ENCODE measurements at regions not wholly inside any gene's neighbourhood (a gene's known extent, or its start where the extent isn't known, plus 50 kb on each side); places are given as distances from the start of the nearest gene placed in this dataset.

DNA sequence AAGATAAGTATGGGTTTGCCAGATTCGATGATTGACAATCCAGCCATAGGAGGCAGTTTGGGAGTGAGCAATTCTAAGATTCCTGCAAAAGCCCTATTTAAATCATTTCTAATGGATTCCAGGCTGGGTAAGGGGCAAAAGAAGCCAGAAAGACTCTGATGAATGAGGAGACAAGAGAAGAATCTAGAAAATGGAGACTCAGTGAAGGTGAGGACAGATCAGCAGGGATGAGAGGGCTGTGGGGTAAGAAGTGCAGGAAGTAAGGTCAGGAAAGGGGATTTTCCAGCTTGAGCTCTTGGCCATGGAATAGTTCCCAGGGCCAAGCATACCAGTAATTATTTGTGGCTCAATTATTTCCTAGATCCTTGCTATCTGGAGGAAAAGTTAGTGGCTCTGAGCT is 87.3 kb downstream of the TMX1 start:
- no peak for TF ChIP-seq EP300 (IDR thresholded peaks at IDR 0.05)
- no peaks in the 10 kb centered on the region for H3K27me3 ChIP-seq
- H3K4me3 ChIP-seq = no peak overlapping the region
- no peaks in the 10 kb centered on the region for H3K9me3 ChIP-seq
- DNase-seq = no peak
- H3K4me1 ChIP-seq = peaks cover 0 to 17% (median 11%) of the 10 kb centered on the region in 4 donors
- intact Hi-C loops (cut with DNase I; ENCODE audit: low total_unique reads) = no loop called here
- WGBS, 5 donors = 50 to 82% (median 68%) methylated on average over 1 of the region's 1 CpG
- H3K27ac ChIP-seq = peak overlapping the region in 3 of 5 donors; percentile 62 to 77 (median 63)
- H3K36me3 ChIP-seq = no peaks in the 10 kb centered on the region

DNA sequence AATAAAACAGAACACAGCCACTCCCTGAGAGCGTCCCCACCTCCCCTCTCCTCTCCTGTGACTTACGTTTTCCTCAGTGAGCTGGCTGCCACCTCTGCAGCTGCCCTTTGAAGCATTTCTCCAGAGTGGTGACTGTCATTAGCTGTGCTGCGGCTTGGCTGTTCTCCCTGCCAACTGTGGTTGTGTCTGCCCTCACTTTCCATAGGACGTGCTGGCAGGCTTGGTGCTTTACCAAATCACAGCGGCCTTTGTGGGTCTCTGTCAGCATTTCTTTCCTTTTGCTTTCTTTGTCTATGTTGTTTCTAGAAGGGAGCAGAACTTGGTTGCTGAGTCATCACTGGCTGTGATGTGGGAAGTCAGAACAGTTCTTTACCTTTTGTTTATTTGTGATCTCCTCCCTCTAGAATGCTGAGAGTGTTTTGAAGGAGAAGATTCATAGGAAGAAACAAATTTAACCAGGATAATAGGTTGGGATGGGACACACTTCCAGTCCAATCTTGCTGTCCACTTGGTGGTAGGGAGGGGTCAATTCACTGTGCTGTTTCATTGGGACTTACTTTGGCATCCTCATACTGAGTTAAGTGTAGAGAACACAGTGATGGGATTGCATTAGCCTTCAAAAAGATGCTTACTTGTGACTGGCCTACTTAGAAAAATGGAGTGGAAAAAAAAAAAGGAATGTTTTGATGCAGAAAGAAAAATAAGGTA is 88.2 kb downstream of the TMX1 start:
- DNase-seq = peak in 1 of 2 donors; percentile 19
- peaks cover 0 to 17% (median 11%) of the 10 kb centered on the region in 4 donors for H3K4me1 ChIP-seq
- no peaks in the 10 kb centered on the region for H3K9me3 ChIP-seq
- H3K36me3 ChIP-seq = no peaks in the 10 kb centered on the region
- no peaks in the 10 kb centered on the region for H3K27me3 ChIP-seq
- intact Hi-C loops (cut with DNase I; ENCODE audit: low total_unique reads) = no loop called here
- peak overlapping the region in 4 of 5 donors; percentile 17 to 77 (median 62) for H3K27ac ChIP-seq
- 24 to 35% (median 28%) methylated on average over 5 of the region's 5 CpGs for WGBS, 5 donors
- no peak for TF ChIP-seq POLR2A (IDR thresholded peaks at IDR 0.05)
- TF ChIP-seq POLR2AphosphoS5 (IDR thresholded peaks at IDR 0.05) = no peak
- no peak for TF ChIP-seq EP300 (IDR thresholded peaks at IDR 0.05)
- TF ChIP-seq, protein P1, sequence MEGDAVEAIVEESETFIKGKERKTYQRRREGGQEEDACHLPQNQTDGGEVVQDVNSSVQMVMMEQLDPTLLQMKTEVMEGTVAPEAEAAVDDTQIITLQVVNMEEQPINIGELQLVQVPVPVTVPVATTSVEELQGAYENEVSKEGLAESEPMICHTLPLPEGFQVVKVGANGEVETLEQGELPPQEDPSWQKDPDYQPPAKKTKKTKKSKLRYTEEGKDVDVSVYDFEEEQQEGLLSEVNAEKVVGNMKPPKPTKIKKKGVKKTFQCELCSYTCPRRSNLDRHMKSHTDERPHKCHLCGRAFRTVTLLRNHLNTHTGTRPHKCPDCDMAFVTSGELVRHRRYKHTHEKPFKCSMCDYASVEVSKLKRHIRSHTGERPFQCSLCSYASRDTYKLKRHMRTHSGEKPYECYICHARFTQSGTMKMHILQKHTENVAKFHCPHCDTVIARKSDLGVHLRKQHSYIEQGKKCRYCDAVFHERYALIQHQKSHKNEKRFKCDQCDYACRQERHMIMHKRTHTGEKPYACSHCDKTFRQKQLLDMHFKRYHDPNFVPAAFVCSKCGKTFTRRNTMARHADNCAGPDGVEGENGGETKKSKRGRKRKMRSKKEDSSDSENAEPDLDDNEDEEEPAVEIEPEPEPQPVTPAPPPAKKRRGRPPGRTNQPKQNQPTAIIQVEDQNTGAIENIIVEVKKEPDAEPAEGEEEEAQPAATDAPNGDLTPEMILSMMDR (IDR thresholded peaks at IDR 0.05) = no peak
- no peak overlapping the region for H3K4me3 ChIP-seq

DNA sequence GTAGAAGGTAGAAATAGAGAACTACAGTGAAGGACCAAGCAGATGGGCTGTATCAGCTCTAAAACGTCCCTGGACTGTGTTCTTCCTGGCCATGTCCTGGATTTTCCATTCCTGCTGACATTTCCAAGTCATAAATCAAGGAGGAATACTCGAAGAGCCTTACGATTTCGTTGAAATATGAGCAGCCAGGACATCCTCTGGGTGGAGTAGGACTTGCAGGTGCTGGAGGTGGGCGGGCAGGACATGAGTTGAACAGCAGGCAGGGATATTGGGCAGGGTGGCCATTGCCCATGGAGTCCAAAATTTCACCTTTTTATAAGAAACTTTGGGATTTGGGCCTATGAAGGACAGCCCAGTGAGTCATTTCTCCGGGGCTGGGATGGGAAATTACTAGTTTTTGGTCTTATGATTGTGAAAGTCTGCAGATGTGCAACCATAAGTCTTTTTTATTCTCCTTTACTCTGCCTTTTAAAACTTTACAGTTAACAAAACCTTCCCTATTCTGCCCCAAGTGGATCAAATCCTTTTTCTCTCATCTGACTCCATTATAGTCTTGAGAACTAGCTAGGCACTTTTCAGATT is 88.8 kb downstream of the TMX1 start:
- intact Hi-C loops (cut with DNase I; ENCODE audit: low total_unique reads) = no loop called here
- no peaks in the 10 kb centered on the region for H3K27me3 ChIP-seq
- no peaks in the 10 kb centered on the region for H3K36me3 ChIP-seq
- no peak overlapping the region for H3K4me3 ChIP-seq
- no peak for TF ChIP-seq EP300 (IDR thresholded peaks at IDR 0.05)
- TF ChIP-seq, protein P1 (IDR thresholded peaks at IDR 0.05) = no peak
- no peak for TF ChIP-seq POLR2A (IDR thresholded peaks at IDR 0.05)
- TF ChIP-seq POLR2AphosphoS5 (IDR thresholded peaks at IDR 0.05) = no peak
- peaks cover 0 to 23% (median 13%) of the 10 kb centered on the region in 4 donors for H3K4me1 ChIP-seq
- H3K27ac ChIP-seq = peak overlapping the region; percentile 17 to 77 (median 63)
- DNase-seq = peak in 1 of 2 donors; percentile 68
- 41 to 62% (median 51%) methylated on average over 6 of the region's 6 CpGs for WGBS, 5 donors
- no peaks in the 10 kb centered on the region for H3K9me3 ChIP-seq

DNA sequence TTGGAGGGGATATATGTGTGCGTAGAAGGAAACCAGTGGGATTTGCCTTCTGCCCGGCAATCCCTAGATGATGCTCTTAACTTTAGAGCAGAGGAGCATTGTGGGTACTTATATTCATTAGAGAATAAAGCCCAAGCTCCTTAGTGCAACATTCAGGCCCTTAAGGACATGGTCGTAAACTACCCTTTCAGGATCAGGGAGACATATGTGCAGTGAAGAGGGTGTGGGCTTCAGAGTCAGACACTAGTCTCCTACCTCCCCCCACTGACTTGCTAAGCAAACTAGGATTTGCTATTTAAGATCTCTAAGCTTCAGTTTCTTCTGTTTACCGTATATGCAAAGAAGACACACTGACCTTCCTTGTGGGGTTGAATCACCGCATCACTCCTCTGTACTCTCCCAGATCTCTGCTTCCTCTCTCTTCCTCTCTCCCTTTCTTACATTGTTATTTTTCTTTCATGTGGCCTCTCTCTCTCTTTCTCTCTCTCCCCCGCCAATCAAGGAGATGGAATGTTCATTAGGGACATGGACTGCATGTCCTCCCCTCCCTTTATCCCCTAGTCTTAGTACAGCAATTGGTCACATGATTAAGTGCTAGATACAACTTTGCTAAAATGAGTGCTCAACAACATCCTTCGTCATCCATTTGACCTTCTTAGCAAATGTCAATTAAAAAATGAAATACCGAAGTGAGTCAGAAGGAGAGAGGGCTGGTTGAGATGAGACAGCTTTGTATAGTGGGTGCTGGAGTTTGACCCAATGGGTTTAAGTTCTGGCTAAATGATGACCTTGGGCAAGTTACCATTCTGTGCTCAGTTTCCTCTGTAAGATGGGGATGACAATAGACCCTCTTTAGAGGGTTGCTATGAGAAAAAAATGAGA is 91.7 kb downstream of the TMX1 start:
- DNase-seq = no peak
- Histone ChIP-seq H3K27ac (no peak overlapping the region), H3K4me3 (no peak overlapping the region), H3K4me1 (peaks cover 0 to 45% (median 21%) of the 10 kb centered on the region in 4 donors), H3K36me3 (no peaks in the 10 kb centered on the region), H3K9me3 (no peaks in the 10 kb centered on the region), H3K27me3 (no peaks in the 10 kb centered on the region)
- 62 to 76% (median 72%) methylated on average over 8 of the region's 8 CpGs for whole genome bisulfite sequencing, 5 donors
- intact Hi-C loops (cut with DNase I; ENCODE audit: low total_unique reads) = no loop called here
- TF ChIP-seq, protein P1 (IDR thresholded peaks at IDR 0.05) = no peak
- TF ChIP-seq POLR2A (IDR thresholded peaks at IDR 0.05) (no peak), EP300 (IDR thresholded peaks at IDR 0.05) (no peak), POLR2AphosphoS5 (IDR thresholded peaks at IDR 0.05) (peak in 1 of 3 donors; percentile 9)
